ENCODE measurements at regions not wholly inside any gene's neighbourhood (a gene's known extent, or its start where the extent isn't known, plus 50 kb on each side); places are given as distances from the start of the nearest gene placed in this dataset.

DNA sequence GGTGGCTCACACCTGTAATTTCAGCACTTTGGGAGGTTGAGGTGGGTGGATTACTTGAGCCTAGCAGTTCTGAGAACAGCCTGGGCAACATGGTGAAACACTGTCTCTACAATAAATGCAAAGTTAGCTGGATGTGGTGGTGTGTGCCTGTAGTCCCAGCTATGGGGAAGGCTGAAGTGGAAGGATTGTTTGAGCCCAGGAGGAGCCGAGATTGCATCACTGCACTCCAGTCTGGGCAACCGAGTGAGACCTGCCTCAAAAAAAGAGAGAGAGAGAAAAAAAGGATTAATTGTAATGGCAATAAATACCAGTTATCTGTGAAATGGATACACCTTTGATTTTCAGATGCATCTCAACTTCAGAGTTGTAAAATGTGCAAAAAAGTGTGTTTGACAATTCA, 58.8 kb downstream of the SPRY1 start:
- intact Hi-C loops (cut with micrococcal nuclease) = no loop called here
- DNase-seq = no peak
- no peaks in the 10 kb centered on the region for H3K4me1 ChIP-seq (ENCODE audit: insufficient read depth, low read length)
- H3K27ac Mint-ChIP-seq = no peak overlapping the region
- ChIA-PET CTCF (ENCODE audit: partially characterized antibody) (no interaction called here), POLR2A (ENCODE audit: partially characterized antibody) (no interaction called here)
- H3K9me3 ChIP-seq (ENCODE audit: control insufficient read depth in 1 of 2, low read length in 2 of 2) = no peaks in the 10 kb centered on the region
- H3K27ac ChIP-seq (ENCODE audit: low read depth, low read length) = no peak overlapping the region
- no peaks in the 10 kb centered on the region for H3K36me3 Mint-ChIP-seq
- no peaks in the 10 kb centered on the region for H3K27me3 ChIP-seq (ENCODE audit: insufficient read depth, low read length)
- H3K4me1 Mint-ChIP-seq = no peaks in the 10 kb centered on the region
- no peak overlapping the region for H3K4me3 Mint-ChIP-seq
- no peaks in the 10 kb centered on the region for H3K36me3 ChIP-seq (ENCODE audit: insufficient read depth, low read length)
- peaks cover 0 to 2% (median 0%) of the 10 kb centered on the region in 8 donors for H3K9me3 Mint-ChIP-seq
- H3K4me3 ChIP-seq (ENCODE audit: low read length in 2 of 2) = no peak overlapping the region
- peaks cover 2 to 7% of the 10 kb centered on the region in 2 donors for H3K27me3 Mint-ChIP-seq

DNA sequence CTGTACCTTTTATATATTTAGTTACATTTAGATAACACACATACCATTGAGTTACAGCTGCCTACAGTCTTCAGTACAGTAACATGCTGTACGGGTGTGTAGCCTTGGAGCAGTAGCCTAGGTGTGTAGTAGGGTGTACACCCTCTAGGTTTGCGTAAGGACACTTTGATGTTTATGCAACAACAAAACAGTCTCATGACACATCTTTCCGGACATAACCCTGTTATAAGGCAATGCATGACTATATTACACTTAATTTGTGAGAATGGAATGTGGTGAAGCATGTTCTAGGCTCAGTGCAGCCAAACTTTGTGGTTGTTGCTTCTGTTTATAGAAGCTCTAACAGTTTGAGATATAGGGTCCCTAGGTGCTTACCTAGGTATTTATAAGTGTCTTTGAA, 65.4 kb downstream of the SPRY1 start:
- POLR2A ChIA-PET (ENCODE audit: partially characterized antibody) = no interaction called here
- no peaks in the 10 kb centered on the region for H3K27me3 ChIP-seq (ENCODE audit: insufficient read depth, low read length)
- Mint-ChIP-seq H3K36me3 (no peaks in the 10 kb centered on the region), H3K4me3 (no peak overlapping the region), H3K9me3 (no peaks in the 10 kb centered on the region), H3K4me1 (no peaks in the 10 kb centered on the region), H3K27ac (no peak overlapping the region), H3K27me3 (peaks cover 0 to 1% of the 10 kb centered on the region in 2 donors)
- no peaks in the 10 kb centered on the region for H3K4me1 ChIP-seq (ENCODE audit: insufficient read depth, low read length)
- no peak overlapping the region for H3K4me3 ChIP-seq (ENCODE audit: low read length in 2 of 2)
- DNase-seq = no peak
- H3K9me3 ChIP-seq (ENCODE audit: control insufficient read depth in 1 of 2, low read length in 2 of 2) = no peaks in the 10 kb centered on the region
- H3K27ac ChIP-seq (ENCODE audit: low read depth, low read length) = no peak overlapping the region
- no peaks in the 10 kb centered on the region for H3K36me3 ChIP-seq (ENCODE audit: insufficient read depth, low read length)
- CTCF ChIA-PET (ENCODE audit: partially characterized antibody) = no interaction called here
- intact Hi-C loops (cut with micrococcal nuclease) = no loop called here

DNA sequence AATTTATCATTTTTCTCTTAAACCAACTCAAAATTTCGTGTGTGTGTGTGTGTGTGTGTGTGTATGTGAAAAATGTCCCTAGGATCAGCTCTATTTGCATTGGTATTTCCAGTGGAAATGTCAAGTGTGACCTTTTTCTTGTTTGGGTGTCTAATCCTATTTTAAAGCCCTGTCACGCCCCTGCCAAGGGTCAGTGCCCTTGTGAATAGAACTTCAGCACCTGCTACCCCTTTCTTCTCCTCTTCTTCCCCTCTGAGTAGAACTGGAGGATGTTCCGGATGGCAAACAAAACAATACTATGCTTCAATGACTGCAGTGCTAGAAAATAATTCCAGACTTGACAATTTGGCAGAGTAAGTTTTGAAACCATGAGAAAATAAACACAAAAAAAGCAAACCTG, 67.3 kb downstream of the SPRY1 start:
- intact Hi-C loops (cut with micrococcal nuclease) = no loop called here

DNA sequence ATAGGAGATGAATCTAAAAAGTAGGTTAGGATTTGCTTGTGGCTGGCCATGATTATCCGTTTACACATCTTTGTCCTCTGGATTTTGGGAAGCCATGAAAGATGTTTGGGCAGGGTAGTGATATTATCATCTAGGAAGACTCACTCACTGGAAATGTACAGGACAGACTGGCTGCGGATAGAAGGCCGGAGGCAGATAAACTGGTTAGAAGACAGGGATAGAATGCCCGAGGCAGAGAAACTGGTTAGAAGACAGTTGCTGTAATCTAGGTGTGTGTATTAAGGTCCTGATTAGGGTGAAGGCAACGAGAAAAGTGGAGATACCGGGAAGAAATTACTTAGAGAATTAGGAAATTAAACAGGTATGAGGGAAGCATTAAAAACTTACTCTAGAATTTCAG, 68.8 kb downstream of the SPRY1 start:
- Mint-ChIP-seq H3K36me3 (no peaks in the 10 kb centered on the region), H3K27ac (no peak overlapping the region), H3K4me3 (no peak overlapping the region), H3K27me3 (peaks cover 1 to 2% of the 10 kb centered on the region in 2 donors), H3K4me1 (no peaks in the 10 kb centered on the region), H3K9me3 (no peaks in the 10 kb centered on the region)
- Histone ChIP-seq H3K27me3 (ENCODE audit: insufficient read depth, low read length) (no peaks in the 10 kb centered on the region), H3K27ac (ENCODE audit: low read depth, low read length) (no peak overlapping the region), H3K4me1 (ENCODE audit: insufficient read depth, low read length) (no peaks in the 10 kb centered on the region), H3K36me3 (ENCODE audit: insufficient read depth, low read length) (no peaks in the 10 kb centered on the region), H3K4me3 (ENCODE audit: low read length in 2 of 2) (no peak overlapping the region), H3K9me3 (ENCODE audit: control insufficient read depth in 1 of 2, low read length in 2 of 2) (no peaks in the 10 kb centered on the region)
- POLR2A ChIA-PET (ENCODE audit: partially characterized antibody) = no interaction called here
- CTCF ChIA-PET (ENCODE audit: partially characterized antibody) = no interaction called here
- DNase-seq = no peak
- intact Hi-C loops (cut with micrococcal nuclease) = no loop called here

More for the DNA sequence above, 67.3 kb downstream of the SPRY1 start:
- H3K4me1 ChIP-seq (ENCODE audit: insufficient read depth, low read length) = no peaks in the 10 kb centered on the region
- H3K4me1 Mint-ChIP-seq = no peaks in the 10 kb centered on the region
- POLR2A ChIA-PET (ENCODE audit: partially characterized antibody) = no interaction called here
- peaks cover 1 to 2% of the 10 kb centered on the region in 2 donors for H3K27me3 Mint-ChIP-seq
- no peak overlapping the region for H3K4me3 Mint-ChIP-seq
- CTCF ChIA-PET (ENCODE audit: partially characterized antibody) = no interaction called here
- H3K9me3 Mint-ChIP-seq = no peaks in the 10 kb centered on the region
- H3K36me3 ChIP-seq (ENCODE audit: insufficient read depth, low read length) = no peaks in the 10 kb centered on the region
- H3K27ac Mint-ChIP-seq = no peak overlapping the region
- H3K27ac ChIP-seq (ENCODE audit: low read depth, low read length) = no peak overlapping the region
- H3K4me3 ChIP-seq (ENCODE audit: low read length in 2 of 2) = no peak overlapping the region
- no peaks in the 10 kb centered on the region for H3K27me3 ChIP-seq (ENCODE audit: insufficient read depth, low read length)
- no peaks in the 10 kb centered on the region for H3K9me3 ChIP-seq (ENCODE audit: control insufficient read depth in 1 of 2, low read length in 2 of 2)
- H3K36me3 Mint-ChIP-seq = no peaks in the 10 kb centered on the region
- DNase-seq = no peak

DNA sequence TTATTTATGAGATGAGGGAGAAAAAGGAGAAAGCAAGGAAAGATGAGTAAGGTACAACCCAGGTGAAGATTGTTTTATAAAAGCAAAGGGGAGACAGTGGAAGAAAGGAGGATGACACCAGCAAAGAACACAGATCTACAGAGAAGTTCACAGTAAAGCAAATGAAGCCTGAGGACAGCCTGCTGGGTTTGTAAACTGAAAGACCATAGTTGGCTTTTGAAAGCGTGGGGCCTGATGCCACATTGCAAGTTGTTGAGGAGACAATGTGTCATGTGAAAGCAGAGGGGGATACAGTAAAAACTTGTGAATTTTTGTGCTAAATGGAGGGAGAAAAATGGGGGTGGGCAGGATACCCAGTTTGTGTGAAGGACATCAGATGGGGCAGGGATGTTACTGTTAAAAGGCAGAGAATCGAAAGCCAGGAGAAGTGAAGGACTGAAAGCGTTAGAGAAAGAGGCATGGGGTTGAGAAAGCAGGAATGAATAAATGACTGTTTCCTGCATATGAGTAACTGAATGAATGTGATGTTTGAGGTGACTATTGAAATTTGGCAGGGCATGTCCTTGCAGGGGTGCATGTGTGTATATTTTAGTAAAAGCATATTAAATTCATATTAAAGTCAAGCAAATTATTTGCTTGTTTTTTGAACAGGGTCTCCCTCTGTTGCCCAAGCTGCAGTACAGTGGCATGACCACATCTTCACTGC, 69.6 kb downstream of the SPRY1 start:
- no peaks in the 10 kb centered on the region for H3K9me3 ChIP-seq (ENCODE audit: control insufficient read depth in 1 of 2, low read length in 2 of 2)
- Mint-ChIP-seq H3K9me3 (no peaks in the 10 kb centered on the region), H3K4me3 (no peak overlapping the region), H3K4me1 (no peaks in the 10 kb centered on the region), H3K27ac (no peak overlapping the region), H3K27me3 (peaks cover 1 to 2% of the 10 kb centered on the region in 2 donors), H3K36me3 (no peaks in the 10 kb centered on the region)
- H3K4me3 ChIP-seq (ENCODE audit: low read length in 2 of 2) = no peak overlapping the region
- H3K27me3 ChIP-seq (ENCODE audit: insufficient read depth, low read length) = no peaks in the 10 kb centered on the region
- no peak overlapping the region for H3K27ac ChIP-seq (ENCODE audit: low read depth, low read length)
- no peaks in the 10 kb centered on the region for H3K36me3 ChIP-seq (ENCODE audit: insufficient read depth, low read length)
- intact Hi-C loops (cut with micrococcal nuclease) = no loop called here
- POLR2A ChIA-PET (ENCODE audit: partially characterized antibody) = no interaction called here
- H3K4me1 ChIP-seq (ENCODE audit: insufficient read depth, low read length) = no peaks in the 10 kb centered on the region
- CTCF ChIA-PET (ENCODE audit: partially characterized antibody) = no interaction called here
- DNase-seq = no peak

- intact Hi-C loops (cut with micrococcal nuclease) = no loop called here
- Mint-ChIP-seq H3K27ac (no peak overlapping the region), H3K9me3 (no peaks in the 10 kb centered on the region), H3K4me3 (no peak overlapping the region), H3K36me3 (no peaks in the 10 kb centered on the region), H3K27me3 (peaks cover 1 to 2% of the 10 kb centered on the region in 2 donors), H3K4me1 (no peaks in the 10 kb centered on the region)
- CTCF ChIA-PET (ENCODE audit: partially characterized antibody) = no interaction called here
- Histone ChIP-seq H3K27me3 (ENCODE audit: insufficient read depth, low read length) (no peaks in the 10 kb centered on the region), H3K4me1 (ENCODE audit: insufficient read depth, low read length) (no peaks in the 10 kb centered on the region), H3K36me3 (ENCODE audit: insufficient read depth, low read length) (no peaks in the 10 kb centered on the region), H3K27ac (ENCODE audit: low read depth, low read length) (no peak overlapping the region), H3K4me3 (ENCODE audit: low read length in 2 of 2) (no peak overlapping the region), H3K9me3 (ENCODE audit: control insufficient read depth in 1 of 2, low read length in 2 of 2) (no peaks in the 10 kb centered on the region)
- POLR2A ChIA-PET (ENCODE audit: partially characterized antibody) = no interaction called here
- no peak for DNase-seq
These were observed 72.0 kb downstream of the SPRY1 start for GRCh38 chr4:123468479-123469031.

DNA sequence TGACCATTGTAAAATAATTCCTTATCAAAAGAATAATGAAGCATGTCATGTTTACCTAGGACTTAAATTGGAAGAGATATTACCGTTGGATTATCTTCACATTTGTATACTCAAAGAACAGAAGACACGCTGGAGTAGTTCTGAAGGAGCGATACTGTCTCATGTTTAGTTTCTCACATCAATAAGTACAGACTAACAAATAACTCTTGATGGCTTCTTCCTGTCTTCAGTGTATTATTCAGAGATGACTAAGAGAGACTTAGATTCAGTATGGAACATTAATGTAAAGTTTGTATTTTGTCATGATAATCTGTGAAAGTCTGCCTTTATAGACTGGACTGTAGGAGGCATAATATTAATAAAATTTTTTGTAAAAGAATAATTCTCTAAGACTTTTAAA, 72.7 kb downstream of the SPRY1 start:
- Mint-ChIP-seq H3K27me3 (peaks cover 0 to 2% of the 10 kb centered on the region in 2 donors), H3K9me3 (no peaks in the 10 kb centered on the region), H3K4me1 (no peaks in the 10 kb centered on the region), H3K4me3 (no peak overlapping the region), H3K27ac (no peak overlapping the region), H3K36me3 (no peaks in the 10 kb centered on the region)
- H3K4me3 ChIP-seq (ENCODE audit: low read length in 2 of 2) = no peak overlapping the region
- DNase-seq = no peak
- no peaks in the 10 kb centered on the region for H3K36me3 ChIP-seq (ENCODE audit: insufficient read depth, low read length)
- no peaks in the 10 kb centered on the region for H3K9me3 ChIP-seq (ENCODE audit: control insufficient read depth in 1 of 2, low read length in 2 of 2)
- ChIA-PET CTCF (ENCODE audit: partially characterized antibody) (no interaction called here), POLR2A (ENCODE audit: partially characterized antibody) (no interaction called here)
- H3K27me3 ChIP-seq (ENCODE audit: insufficient read depth, low read length) = no peaks in the 10 kb centered on the region
- intact Hi-C loops (cut with micrococcal nuclease) = no loop called here
- H3K27ac ChIP-seq (ENCODE audit: low read depth, low read length) = no peak overlapping the region
- H3K4me1 ChIP-seq (ENCODE audit: insufficient read depth, low read length) = no peaks in the 10 kb centered on the region

DNA sequence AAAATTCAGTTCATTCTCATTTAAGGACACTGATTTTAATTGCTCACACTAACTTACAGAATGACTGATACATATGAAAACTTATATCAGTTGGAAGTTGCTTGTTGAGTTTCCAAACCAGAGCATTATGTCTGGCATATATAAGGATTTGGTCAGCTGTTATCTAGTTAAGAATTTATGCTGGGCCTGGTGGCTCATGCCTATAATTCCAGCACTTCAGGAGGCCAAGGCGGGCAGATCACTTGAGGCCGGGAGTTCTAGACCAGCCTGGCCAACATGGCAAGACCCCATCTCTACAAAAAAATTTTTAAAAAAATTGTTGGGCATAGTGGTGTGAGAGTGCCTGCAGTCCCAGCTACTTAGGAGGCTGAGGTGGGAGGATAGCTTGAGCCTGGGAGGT, 73.1 kb downstream of the SPRY1 start:
- ChIA-PET POLR2A (ENCODE audit: partially characterized antibody) (no interaction called here), CTCF (ENCODE audit: partially characterized antibody) (no interaction called here)
- Mint-ChIP-seq H3K4me3 (no peak overlapping the region), H3K27me3 (peaks cover 0 to 2% of the 10 kb centered on the region in 2 donors), H3K36me3 (no peaks in the 10 kb centered on the region), H3K27ac (no peak overlapping the region), H3K4me1 (no peaks in the 10 kb centered on the region), H3K9me3 (no peaks in the 10 kb centered on the region)
- H3K27me3 ChIP-seq (ENCODE audit: insufficient read depth, low read length) = no peaks in the 10 kb centered on the region
- intact Hi-C loops (cut with micrococcal nuclease) = no loop called here
- no peaks in the 10 kb centered on the region for H3K9me3 ChIP-seq (ENCODE audit: control insufficient read depth in 1 of 2, low read length in 2 of 2)
- H3K27ac ChIP-seq (ENCODE audit: low read depth, low read length) = no peak overlapping the region
- DNase-seq = no peak
- no peaks in the 10 kb centered on the region for H3K4me1 ChIP-seq (ENCODE audit: insufficient read depth, low read length)
- H3K36me3 ChIP-seq (ENCODE audit: insufficient read depth, low read length) = no peaks in the 10 kb centered on the region
- no peak overlapping the region for H3K4me3 ChIP-seq (ENCODE audit: low read length in 2 of 2)
